Neural cell (in vitro differentiated cells): ENCODE measurements at regions not wholly inside any gene's neighbourhood (a gene's known extent, or its start where the extent isn't known, plus 50 kb on each side); places are given as distances from the start of the nearest gene placed in this dataset.

ENCODE experiments used
- H2AFZ ChIP-seq: fragments of 200-600, 300-800 bp; sonication (generic), shearing (Covaris generic); 2 replicates; pipeline ENCODE4 v1.6.0; 2014; ENCODE audit warnings: low read depth, mild to moderate bottlenecking, antibody characterized with exemption, low read length, moderate library complexity
- H3F3A ChIP-seq: fragments of 200-600 bp; shearing (Covaris generic); 2 replicates; pipeline ENCODE4 v1.6.1; 2016; ENCODE audit warnings: mild to moderate bottlenecking, moderate library complexity, mixed read lengths, antibody characterized with exemption, low read length; ENCODE audit not compliant: insufficient read depth, poor library complexity, severe bottlenecking
- H3K27ac ChIP-seq: fragments of 200-600, 300-800 bp; sonication (generic), shearing (Covaris generic); 2 replicates; pipeline ENCODE4 v1.5.1; 2014; ENCODE audit warnings: mild to moderate bottlenecking, low read length, moderate library complexity
- H3K27me3 ChIP-seq: fragments of 300-800, 200-600 bp; sonication (generic), shearing (Covaris generic); 2 replicates; pipeline ENCODE4 v1.6.0; 2014; ENCODE audit warnings: mild to moderate bottlenecking, low read depth, low read length, moderate library complexity; ENCODE audit not compliant: insufficient read depth
- H3K36me3 ChIP-seq: fragments of 300-800, 200-600 bp; sonication (generic), shearing (Covaris generic); 2 replicates; pipeline ENCODE4 v1.5.1; 2014; ENCODE audit warnings: mild to moderate bottlenecking, antibody characterized with exemption, low read length, moderate library complexity; ENCODE audit not compliant: insufficient read depth
- H3K4me2 ChIP-seq: fragments of 300-800, 200-600 bp; sonication (generic), shearing (Covaris generic); 2 replicates; pipeline ENCODE4 v1.6.0; 2014; ENCODE audit warnings: mild to moderate bottlenecking, low read length
- H3K4me3 ChIP-seq: fragments of 300-800, 200-600 bp; sonication (generic), shearing (Covaris generic); 2 replicates; pipeline ENCODE4 v1.5.1; 2014; ENCODE audit warnings: mild to moderate bottlenecking, low read length, moderate library complexity
- H3K79me2 ChIP-seq: fragments of 200-600 bp; shearing (Covaris generic); replicated peaks from 2 replicates; pipeline ENCODE4 v1.6.0; 2014; ENCODE audit warnings: mild to moderate bottlenecking, low read length, moderate library complexity; ENCODE audit not compliant: insufficient read depth
- H3K9ac ChIP-seq: fragments of 300-800, 200-600 bp; sonication (generic), shearing (Covaris generic); 2 replicates; pipeline ENCODE4 v1.6.1; 2016; ENCODE audit warnings: mild to moderate bottlenecking, low read length, mixed read lengths
- H3K9me2 ChIP-seq: fragments of 200-600 bp; shearing (Covaris generic); 2 replicates; pipeline ENCODE4 v1.6.1; 2016; ENCODE audit warnings: mild to moderate bottlenecking, low read length, mixed read lengths; ENCODE audit not compliant: insufficient read depth
- H3K9me3 ChIP-seq: fragments of 200-600, 300-800 bp; sonication (generic), shearing (Covaris generic); 2 replicates; pipeline ENCODE4 v1.6.1; 2016; ENCODE audit warnings: mild to moderate bottlenecking, mixed run types, low read length, moderate library complexity, mixed read lengths
- H4K20me1 ChIP-seq: fragments of 200-600 bp; shearing (Covaris generic); 2 replicates; pipeline ENCODE4 v1.6.1; 2016; ENCODE audit warnings: mild to moderate bottlenecking, mixed run types; ENCODE audit not compliant: insufficient read depth
- EP300 ChIP-seq: fragments of 450-650 bp; conservative IDR thresholded peaks from 2 replicates; pipeline ENCODE4 v1.6.1; 2014; ENCODE audit warnings: antibody characterized with exemption, mild to moderate bottlenecking, moderate library complexity; ENCODE audit not compliant: poor library complexity, severe bottlenecking
- EZH2 ChIP-seq: fragments of 200-600, 300-800 bp; shearing (Covaris generic), sonication (generic); IDR thresholded peaks from 2 replicates; pipeline ENCODE4 v1.6.1; 2014; ENCODE audit warnings: antibody characterized with exemption, low read length, borderline replicate concordance, mild to moderate bottlenecking; ENCODE audit not compliant: insufficient read depth, poor library complexity, severe bottlenecking
- MXI1 ChIP-seq: fragments of 450-650 bp; conservative IDR thresholded peaks from 2 replicates; pipeline ENCODE4 v1.6.1; 2014; ENCODE audit warnings: antibody characterized with exemption, mild to moderate bottlenecking; ENCODE audit not compliant: poor library complexity, severe bottlenecking
- POLR2AphosphoS5 ChIP-seq: IDR thresholded peaks from 2 replicates; pipeline ENCODE4 v1.6.1; 2012
- RAD21 ChIP-seq: fragments of 450-650 bp; conservative IDR thresholded peaks from 2 replicates; pipeline ENCODE4 v1.6.1; 2014; ENCODE audit warnings: antibody characterized with exemption, mild to moderate bottlenecking, moderate library complexity
- REST ChIP-seq: IDR thresholded peaks from 2 replicates; pipeline ENCODE4 v1.6.1; 2012; ENCODE audit warnings: borderline replicate concordance
- SMC3 ChIP-seq: fragments of 450-650 bp; conservative IDR thresholded peaks from 2 replicates; pipeline ENCODE4 v1.6.1; 2014; ENCODE audit warnings: antibody characterized with exemption, mild to moderate bottlenecking, moderate library complexity; ENCODE audit not compliant: poor library complexity
- TAF1 ChIP-seq: IDR thresholded peaks from 2 replicates; pipeline ENCODE4 v1.6.1; 2012; ENCODE audit warnings: low read depth
- TF ChIP-seq, protein P1 (sequence below): fragments of 450-650 bp; IDR thresholded peaks from 2 replicates; pipeline ENCODE4 v1.5.1; 2014; ENCODE audit warnings: antibody characterized with exemption, mild to moderate bottlenecking, moderate library complexity; ENCODE audit not compliant: poor library complexity, severe bottlenecking

GRCh38 chr3:54042259-54042823, 80.0 kb upstream of the CACNA2D3 start:
- Histone ChIP-seq H3K79me2 (no peaks in the 10 kb centered on the region), H3K27ac (no peak overlapping the region), H3F3A (no peaks in the 10 kb centered on the region), H3K9me3 (no peaks in the 10 kb centered on the region), H3K4me2 (no peak overlapping the region), H4K20me1 (no peaks in the 10 kb centered on the region), H3K4me3 (no peak overlapping the region), H3K36me3 (no peaks in the 10 kb centered on the region), H3K27me3 (no peaks in the 10 kb centered on the region), H3K9me2 (no peaks in the 10 kb centered on the region), H3K9ac (no peak overlapping the region), H2AFZ (no peak overlapping the region)
- no peak for TF ChIP-seq MXI1
- TF ChIP-seq, protein P1, sequence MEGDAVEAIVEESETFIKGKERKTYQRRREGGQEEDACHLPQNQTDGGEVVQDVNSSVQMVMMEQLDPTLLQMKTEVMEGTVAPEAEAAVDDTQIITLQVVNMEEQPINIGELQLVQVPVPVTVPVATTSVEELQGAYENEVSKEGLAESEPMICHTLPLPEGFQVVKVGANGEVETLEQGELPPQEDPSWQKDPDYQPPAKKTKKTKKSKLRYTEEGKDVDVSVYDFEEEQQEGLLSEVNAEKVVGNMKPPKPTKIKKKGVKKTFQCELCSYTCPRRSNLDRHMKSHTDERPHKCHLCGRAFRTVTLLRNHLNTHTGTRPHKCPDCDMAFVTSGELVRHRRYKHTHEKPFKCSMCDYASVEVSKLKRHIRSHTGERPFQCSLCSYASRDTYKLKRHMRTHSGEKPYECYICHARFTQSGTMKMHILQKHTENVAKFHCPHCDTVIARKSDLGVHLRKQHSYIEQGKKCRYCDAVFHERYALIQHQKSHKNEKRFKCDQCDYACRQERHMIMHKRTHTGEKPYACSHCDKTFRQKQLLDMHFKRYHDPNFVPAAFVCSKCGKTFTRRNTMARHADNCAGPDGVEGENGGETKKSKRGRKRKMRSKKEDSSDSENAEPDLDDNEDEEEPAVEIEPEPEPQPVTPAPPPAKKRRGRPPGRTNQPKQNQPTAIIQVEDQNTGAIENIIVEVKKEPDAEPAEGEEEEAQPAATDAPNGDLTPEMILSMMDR: no peak
- TF ChIP-seq EZH2: no peak
- no peak for TF ChIP-seq SMC3
- TF ChIP-seq REST: no peak
- no peak for TF ChIP-seq EP300
- no peak for TF ChIP-seq RAD21
- TF ChIP-seq POLR2AphosphoS5: no peak
- no peak for TF ChIP-seq TAF1

DNA sequence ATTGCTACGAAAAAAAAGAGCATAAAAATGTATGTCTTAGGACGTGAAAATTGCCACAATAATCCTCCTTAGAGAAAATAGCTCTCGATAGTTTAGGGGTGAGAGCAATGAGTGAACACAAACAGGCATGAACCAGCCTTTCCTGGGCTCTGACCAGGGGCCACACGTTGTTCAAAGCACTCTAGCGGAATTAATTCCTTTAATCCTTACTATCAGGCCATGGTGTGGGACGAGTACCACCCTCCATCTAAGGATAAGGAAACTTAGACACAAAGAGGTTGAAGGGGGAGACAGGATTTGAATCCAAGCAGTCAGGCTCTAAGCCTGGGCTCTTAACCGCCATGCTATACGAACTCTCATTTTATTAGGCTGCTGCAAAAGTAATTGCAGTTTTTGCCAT, 81.9 kb upstream of the CACNA2D3 start:
- Histone ChIP-seq H3K4me2 (no peak overlapping the region), H3K9ac (no peak overlapping the region), H3K4me3 (no peak overlapping the region), H3K27me3 (no peaks in the 10 kb centered on the region), H3K36me3 (no peaks in the 10 kb centered on the region), H3K79me2 (no peaks in the 10 kb centered on the region), H3K9me3 (no peaks in the 10 kb centered on the region), H3K9me2 (no peaks in the 10 kb centered on the region), H3F3A (no peaks in the 10 kb centered on the region), H4K20me1 (no peaks in the 10 kb centered on the region), H3K27ac (no peak overlapping the region), H2AFZ (no peak overlapping the region)
- TF ChIP-seq SMC3 (no peak), TAF1 (no peak), POLR2AphosphoS5 (no peak), REST (no peak), EP300 (no peak), RAD21 (no peak), EZH2 (no peak)
